ENCODE measurements at regions not wholly inside any gene's neighbourhood (a gene's known extent, or its start where the extent isn't known, plus 50 kb on each side); places are given as distances from the start of the nearest gene placed in this dataset.

- TF ChIP-seq CTCF (IDR thresholded peaks at IDR 0.05) (no peak), POLR2A (IDR thresholded peaks at IDR 0.05) (no peak)
These were observed 137.2 kb upstream of the HES1 start for GRCh38 chr3:193998628-193999195.
